Breast epithelium (tissue), 3 donors: ENCODE measurements at regions not wholly inside any gene's neighbourhood (a gene's known extent, or its start where the extent isn't known, plus 50 kb on each side); places are given as distances from the start of the nearest gene placed in this dataset.

ENCODE experiments used
- CTCF ChIP-seq, 3 donors: fragments of 450-650 bp; IDR thresholded peaks; one replicate each; pipeline ENCODE4 v1.5.1; 2016 to 2017; ENCODE audit warnings: antibody characterized with exemption in 3 of 3, mild to moderate bottlenecking in 3 of 3, moderate library complexity in 3 of 3
- POLR2A ChIP-seq: fragments of 450-650 bp; IDR thresholded peaks from one replicate; pipeline ENCODE4 v1.6.1; 2016; ENCODE audit warnings: antibody characterized with exemption, mild to moderate bottlenecking, moderate library complexity
- POLR2AphosphoS5 ChIP-seq, 3 donors: sonication (generic); formaldehyde crosslinking; IDR thresholded peaks; one replicate each; pipeline ENCODE4 v1.6.1; 2017; ENCODE audit warnings: antibody characterized with exemption in 3 of 3

GRCh38 chr20:47981222-47981621 is 195.9 kb upstream of the SULF2 start:
- TF ChIP-seq POLR2A (no peak), CTCF (IDR thresholded peaks at IDR 0.05) (no peak), POLR2AphosphoS5 (IDR thresholded peaks at IDR 0.05) (no peak)
